ENCODE measurements at regions not wholly inside any gene's neighbourhood (a gene's known extent, or its start where the extent isn't known, plus 50 kb on each side); places are given as distances from the start of the nearest gene placed in this dataset.
"Not testable (repeated sequence)": the region's sequence is repeated elsewhere in the genome, so short reads cannot be mapped to it uniquely, and the experiment has no call there.

DNA sequence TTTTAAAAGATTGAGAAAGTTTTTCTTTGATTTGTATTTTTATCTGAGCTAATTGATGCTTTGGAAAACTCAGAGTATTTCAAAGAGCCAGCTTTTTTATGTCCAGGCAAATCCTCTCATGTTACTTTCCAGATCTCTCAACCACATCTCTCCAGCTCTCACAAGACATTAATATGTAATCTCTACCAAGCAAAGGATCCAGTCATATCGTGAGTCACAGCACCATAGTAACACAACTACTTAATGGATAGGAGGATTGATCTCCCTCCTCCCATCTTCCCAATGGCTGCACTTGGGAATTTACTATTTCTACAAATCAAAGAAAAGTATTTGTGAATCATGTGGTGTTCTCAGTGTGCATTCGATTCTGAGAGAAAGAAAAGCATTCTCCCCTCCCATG is 63.3 kb downstream of the POU4F1 start:
- Histone ChIP-seq H3K36me3 (ENCODE audit: insufficient read depth, low read length) (no peaks in the 10 kb centered on the region), H2AFZ (ENCODE audit: low read length, unreplicated experiment) (no peak overlapping the region), H3K27ac (ENCODE audit: low read depth, low read length) (no peak overlapping the region), H3K27me3 (ENCODE audit: insufficient read depth, low read length) (no peaks in the 10 kb centered on the region), H3K4me3 (ENCODE audit: low read depth, low read length) (no peak overlapping the region), H3K4me1 (ENCODE audit: control insufficient read depth, insufficient read depth, low read length, unreplicated experiment) (no peaks in the 10 kb centered on the region), H3K79me2 (ENCODE audit: control insufficient read depth, insufficient read depth, low read length, unreplicated experiment) (no peaks in the 10 kb centered on the region)

DNA sequence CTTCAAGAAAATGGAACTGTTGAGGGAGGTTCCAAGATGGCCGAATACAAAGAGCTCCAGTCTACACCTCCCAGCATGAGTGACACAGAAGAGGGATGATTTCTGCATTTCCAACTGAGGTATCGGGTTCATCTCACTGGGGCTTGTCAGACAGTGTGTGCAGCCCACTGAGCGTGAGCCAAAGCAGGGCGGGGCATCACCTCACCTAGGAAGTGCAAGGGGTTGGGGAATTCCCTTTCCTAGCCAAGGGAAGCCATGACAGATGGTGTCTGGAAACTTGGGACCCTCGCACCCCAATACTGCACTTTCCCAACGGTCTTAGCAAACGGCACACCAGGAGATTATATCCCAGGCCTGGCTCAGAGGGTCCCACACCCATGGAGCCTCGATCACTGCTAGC is 77.3 kb downstream of the POU4F1 start:
- H3K4me1 ChIP-seq (ENCODE audit: control insufficient read depth, insufficient read depth, low read length, unreplicated experiment); H3K79me2 ChIP-seq (ENCODE audit: control insufficient read depth, insufficient read depth, low read length, unreplicated experiment); H3K36me3 ChIP-seq (ENCODE audit: insufficient read depth, low read length); H2AFZ ChIP-seq (ENCODE audit: low read length, unreplicated experiment); H3K27ac ChIP-seq (ENCODE audit: low read depth, low read length); H3K27me3 ChIP-seq (ENCODE audit: insufficient read depth, low read length); H3K4me3 ChIP-seq (ENCODE audit: low read depth, low read length): not testable (repeated sequence)

DNA sequence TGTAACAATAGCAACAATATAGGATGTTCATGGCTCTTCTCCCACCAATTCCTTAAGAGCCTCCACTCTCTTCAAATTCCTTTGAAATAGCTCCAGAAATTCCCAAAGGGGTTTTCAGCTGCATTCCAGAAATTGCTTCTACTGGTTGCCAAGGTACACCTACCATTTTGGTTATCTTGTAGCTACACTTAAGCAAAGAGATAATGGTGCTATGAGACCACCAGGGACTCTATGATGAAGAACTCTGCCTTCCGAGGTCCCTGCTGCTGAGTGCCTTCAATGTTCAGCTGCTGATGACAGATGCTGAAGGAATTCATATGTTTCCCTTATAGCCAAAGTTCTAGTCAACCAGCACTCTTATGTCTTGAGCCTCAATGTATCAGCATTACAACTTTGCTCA is 78.4 kb downstream of the POU4F1 start:
- Histone ChIP-seq H3K79me2 (ENCODE audit: control insufficient read depth, insufficient read depth, low read length, unreplicated experiment) (no peaks in the 10 kb centered on the region), H3K27me3 (ENCODE audit: insufficient read depth, low read length) (no peaks in the 10 kb centered on the region), H3K27ac (ENCODE audit: low read depth, low read length) (no peak overlapping the region), H2AFZ (ENCODE audit: low read length, unreplicated experiment) (no peak overlapping the region), H3K4me3 (ENCODE audit: low read depth, low read length) (no peak overlapping the region), H3K4me1 (ENCODE audit: control insufficient read depth, insufficient read depth, low read length, unreplicated experiment) (no peaks in the 10 kb centered on the region), H3K36me3 (ENCODE audit: insufficient read depth, low read length) (no peaks in the 10 kb centered on the region)

DNA sequence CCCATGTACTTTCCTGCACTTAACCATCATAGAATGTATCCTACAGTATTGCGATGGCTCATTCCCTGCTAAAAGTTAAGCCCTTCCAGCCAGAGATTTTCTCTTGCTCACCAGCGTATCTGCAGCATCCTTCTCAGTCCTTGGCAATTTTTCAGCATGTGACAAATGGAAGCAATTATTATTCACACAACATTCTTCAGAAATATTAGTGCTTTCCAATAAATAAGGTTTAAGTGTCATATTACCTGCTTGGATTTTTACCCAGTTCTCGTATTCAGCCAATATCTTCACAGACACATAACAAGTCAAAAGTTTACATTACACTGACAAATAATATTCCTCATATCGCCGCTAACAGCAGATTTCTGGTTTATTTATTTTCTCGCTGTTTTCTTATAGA is 82.3 kb downstream of the POU4F1 start:
- no peaks in the 10 kb centered on the region for H3K79me2 ChIP-seq (ENCODE audit: control insufficient read depth, insufficient read depth, low read length, unreplicated experiment)
- H3K36me3 ChIP-seq (ENCODE audit: insufficient read depth, low read length), result no peaks in the 10 kb centered on the region
- H3K4me1 ChIP-seq (ENCODE audit: control insufficient read depth, insufficient read depth, low read length, unreplicated experiment), result no peaks in the 10 kb centered on the region
- H3K27ac ChIP-seq (ENCODE audit: low read depth, low read length), result no peak overlapping the region
- no peaks in the 10 kb centered on the region for H3K27me3 ChIP-seq (ENCODE audit: insufficient read depth, low read length)
- H3K4me3 ChIP-seq (ENCODE audit: low read depth, low read length), result no peak overlapping the region
- no peak overlapping the region for H2AFZ ChIP-seq (ENCODE audit: low read length, unreplicated experiment)

DNA sequence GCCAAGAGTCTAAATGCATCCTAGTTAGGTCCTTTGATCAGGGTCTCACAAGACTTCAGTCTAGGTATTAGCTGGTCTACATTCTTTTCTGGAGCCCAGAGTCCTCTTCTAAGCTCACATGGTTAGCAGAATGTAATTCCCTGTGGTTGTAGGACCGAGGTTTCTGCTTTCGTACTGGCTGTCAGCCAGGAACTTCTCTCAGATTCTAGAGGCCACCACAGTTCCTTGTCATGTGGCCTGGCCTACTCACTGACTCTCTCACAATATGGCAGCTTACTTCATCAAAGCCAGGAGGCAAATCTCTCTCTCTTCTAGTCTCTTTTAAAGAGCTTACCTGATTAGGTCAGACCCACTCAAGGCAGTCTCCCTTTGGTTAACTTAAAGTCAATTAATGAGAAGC is 82.9 kb downstream of the POU4F1 start:
- Histone ChIP-seq H3K4me3 (ENCODE audit: low read depth, low read length) (no peak overlapping the region), H3K27me3 (ENCODE audit: insufficient read depth, low read length) (no peaks in the 10 kb centered on the region)

DNA sequence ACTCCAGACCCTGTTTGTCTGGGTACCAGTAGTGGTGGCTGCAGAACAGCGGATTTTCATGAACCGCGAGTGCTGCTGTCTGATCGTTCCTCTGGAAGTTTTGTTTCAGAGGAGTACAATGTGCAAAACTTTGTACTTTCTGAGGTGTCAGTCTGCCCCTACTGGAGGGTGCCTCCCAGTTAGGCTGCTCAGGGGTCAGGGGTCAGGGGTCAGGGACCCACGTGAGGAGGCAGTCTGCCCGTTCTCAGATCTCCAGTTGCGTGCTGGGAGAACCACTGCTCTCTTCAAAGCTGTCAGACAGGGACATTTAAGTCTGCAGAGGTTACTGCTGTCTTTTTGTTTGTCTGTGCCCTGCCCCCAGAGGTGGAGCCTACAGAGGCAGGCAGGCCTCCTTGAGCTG is 84.9 kb downstream of the POU4F1 start:
- H3K27ac ChIP-seq (ENCODE audit: low read depth, low read length); H3K79me2 ChIP-seq (ENCODE audit: control insufficient read depth, insufficient read depth, low read length, unreplicated experiment); H3K36me3 ChIP-seq (ENCODE audit: insufficient read depth, low read length); H3K27me3 ChIP-seq (ENCODE audit: insufficient read depth, low read length); H3K4me3 ChIP-seq (ENCODE audit: low read depth, low read length); H3K4me1 ChIP-seq (ENCODE audit: control insufficient read depth, insufficient read depth, low read length, unreplicated experiment); H2AFZ ChIP-seq (ENCODE audit: low read length, unreplicated experiment): not testable (repeated sequence)

More for the DNA sequence above, 82.9 kb downstream of the POU4F1 start:
- H2AFZ ChIP-seq (ENCODE audit: low read length, unreplicated experiment), result no peak overlapping the region
- H3K27ac ChIP-seq (ENCODE audit: low read depth, low read length), result no peak overlapping the region
- no peaks in the 10 kb centered on the region for H3K36me3 ChIP-seq (ENCODE audit: insufficient read depth, low read length)
- no peaks in the 10 kb centered on the region for H3K4me1 ChIP-seq (ENCODE audit: control insufficient read depth, insufficient read depth, low read length, unreplicated experiment)
- H3K79me2 ChIP-seq (ENCODE audit: control insufficient read depth, insufficient read depth, low read length, unreplicated experiment), result no peaks in the 10 kb centered on the region

DNA sequence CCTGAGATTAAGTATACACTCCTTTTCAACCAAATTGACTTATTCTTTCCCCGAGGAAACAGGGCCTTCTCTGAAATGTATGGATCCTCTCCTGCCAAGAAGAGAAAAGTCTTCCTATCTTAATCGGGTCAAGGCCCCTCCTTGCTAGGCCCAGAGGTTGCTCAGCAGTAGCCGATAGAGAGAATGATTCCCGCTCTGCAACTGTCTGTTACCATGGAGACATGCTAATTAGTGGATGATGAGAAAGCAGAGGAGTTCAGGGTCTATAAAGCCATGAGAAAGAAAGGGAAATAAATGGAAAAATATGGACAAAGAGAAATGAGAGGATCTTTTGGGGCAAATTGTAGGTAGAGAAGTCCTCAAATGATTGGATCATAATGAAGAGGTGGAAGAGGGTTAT is 103.5 kb downstream of the POU4F1 start:
- Histone ChIP-seq H3K27me3 (ENCODE audit: insufficient read depth, low read length) (0 out of 2 replicates have a peak, but pooled peaks cover 3% of the 10 kb centered on the region), H3K4me1 (ENCODE audit: control insufficient read depth, insufficient read depth, low read length, unreplicated experiment) (no peaks in the 10 kb centered on the region), H3K36me3 (ENCODE audit: insufficient read depth, low read length) (no peaks in the 10 kb centered on the region), H3K79me2 (ENCODE audit: control insufficient read depth, insufficient read depth, low read length, unreplicated experiment) (no peaks in the 10 kb centered on the region), H3K4me3 (ENCODE audit: low read depth, low read length) (no peak overlapping the region), H2AFZ (ENCODE audit: low read length, unreplicated experiment) (no peak overlapping the region), H3K27ac (ENCODE audit: low read depth, low read length) (no peak overlapping the region)

DNA sequence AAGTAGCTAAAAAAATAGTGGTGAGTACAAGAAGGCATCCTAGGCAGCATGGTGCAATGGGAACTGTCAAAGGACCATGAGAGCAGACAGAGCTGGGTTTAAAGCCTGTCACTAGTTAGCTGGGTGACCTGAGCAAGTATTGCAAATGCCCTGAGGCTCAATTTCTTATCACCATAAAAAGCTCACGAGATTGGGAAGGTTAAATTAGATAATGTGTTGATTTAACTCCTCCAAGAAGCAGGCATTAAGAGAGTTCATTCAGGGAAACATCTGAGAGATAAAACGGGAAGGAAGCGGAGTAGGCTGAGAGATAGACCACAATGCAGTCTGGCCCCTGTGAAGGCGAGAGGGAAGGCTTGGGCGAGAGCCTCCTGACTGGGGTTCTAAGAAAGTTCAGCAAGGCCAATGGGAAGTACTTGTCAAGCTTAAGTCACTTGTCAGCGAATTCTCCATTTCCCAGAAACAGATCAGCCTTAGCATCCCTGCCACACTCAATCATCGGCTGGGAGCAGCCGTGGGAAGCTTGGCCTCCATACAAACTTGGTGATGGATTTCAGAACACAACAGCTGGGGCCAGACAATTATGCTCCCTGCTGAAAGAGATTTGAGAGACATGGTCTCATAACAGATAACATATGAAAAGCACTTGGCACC is 105.5 kb downstream of the POU4F1 start:
- 0 out of 2 replicates have a peak, but pooled peaks cover 3% of the 10 kb centered on the region for H3K27me3 ChIP-seq (ENCODE audit: insufficient read depth, low read length)
- no peaks in the 10 kb centered on the region for H3K36me3 ChIP-seq (ENCODE audit: insufficient read depth, low read length)
- no peaks in the 10 kb centered on the region for H3K79me2 ChIP-seq (ENCODE audit: control insufficient read depth, insufficient read depth, low read length, unreplicated experiment)
- H2AFZ ChIP-seq (ENCODE audit: low read length, unreplicated experiment), result no peak overlapping the region
- H3K4me1 ChIP-seq (ENCODE audit: control insufficient read depth, insufficient read depth, low read length, unreplicated experiment), result no peaks in the 10 kb centered on the region
- no peak overlapping the region for H3K4me3 ChIP-seq (ENCODE audit: low read depth, low read length)
- H3K27ac ChIP-seq (ENCODE audit: low read depth, low read length), result no peak overlapping the region

DNA sequence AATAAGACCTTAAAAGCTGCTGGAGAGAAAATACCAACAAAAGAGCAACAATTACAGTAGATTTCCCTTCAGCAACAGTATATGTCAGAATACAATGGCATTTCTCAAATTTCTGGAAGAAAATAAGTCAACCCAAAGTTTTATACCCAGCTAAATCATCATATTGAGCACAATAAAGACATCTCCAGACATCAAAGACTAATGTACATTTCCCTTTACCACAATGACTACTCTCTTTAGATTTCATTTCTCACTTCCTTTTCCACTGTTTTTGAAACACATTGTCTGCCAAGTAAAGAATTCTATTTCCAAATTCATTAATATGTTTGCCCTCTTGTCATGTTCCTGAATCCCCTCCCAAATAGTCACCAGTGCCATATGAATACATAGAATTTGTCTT is 111.4 kb downstream of the POU4F1 start:
- Histone ChIP-seq H2AFZ (ENCODE audit: low read length, unreplicated experiment) (no peak overlapping the region), H3K36me3 (ENCODE audit: insufficient read depth, low read length) (no peaks in the 10 kb centered on the region), H3K27ac (ENCODE audit: low read depth, low read length) (no peak overlapping the region), H3K79me2 (ENCODE audit: control insufficient read depth, insufficient read depth, low read length, unreplicated experiment) (no peaks in the 10 kb centered on the region), H3K4me1 (ENCODE audit: control insufficient read depth, insufficient read depth, low read length, unreplicated experiment) (no peaks in the 10 kb centered on the region), H3K4me3 (ENCODE audit: low read depth, low read length) (no peak overlapping the region), H3K27me3 (ENCODE audit: insufficient read depth, low read length) (no peaks in the 10 kb centered on the region)

DNA sequence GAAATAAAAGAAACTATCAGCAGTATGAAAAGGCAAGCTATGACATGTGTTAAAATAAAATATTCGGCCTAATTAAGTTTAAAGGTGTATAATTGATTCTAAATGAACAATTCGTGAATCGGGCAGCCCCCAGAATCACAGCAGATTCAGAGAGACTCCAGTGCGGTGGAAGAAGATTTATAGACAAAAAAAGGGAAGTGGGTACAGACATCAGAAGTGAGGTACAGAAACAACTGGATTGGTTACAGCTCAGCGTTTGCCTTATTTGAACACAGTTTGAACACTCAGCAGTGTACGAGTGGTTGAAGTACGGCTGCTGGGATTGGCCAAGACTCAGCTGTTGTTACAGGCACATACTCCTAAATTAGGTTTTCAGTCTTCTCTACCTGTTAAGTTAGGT is 113.1 kb downstream of the POU4F1 start:
- not testable (repeated sequence) for H3K4me1 ChIP-seq (ENCODE audit: control insufficient read depth, insufficient read depth, low read length, unreplicated experiment); H2AFZ ChIP-seq (ENCODE audit: low read length, unreplicated experiment); H3K27me3 ChIP-seq (ENCODE audit: insufficient read depth, low read length); H3K36me3 ChIP-seq (ENCODE audit: insufficient read depth, low read length); H3K4me3 ChIP-seq (ENCODE audit: low read depth, low read length); H3K27ac ChIP-seq (ENCODE audit: low read depth, low read length); H3K79me2 ChIP-seq (ENCODE audit: control insufficient read depth, insufficient read depth, low read length, unreplicated experiment)

DNA sequence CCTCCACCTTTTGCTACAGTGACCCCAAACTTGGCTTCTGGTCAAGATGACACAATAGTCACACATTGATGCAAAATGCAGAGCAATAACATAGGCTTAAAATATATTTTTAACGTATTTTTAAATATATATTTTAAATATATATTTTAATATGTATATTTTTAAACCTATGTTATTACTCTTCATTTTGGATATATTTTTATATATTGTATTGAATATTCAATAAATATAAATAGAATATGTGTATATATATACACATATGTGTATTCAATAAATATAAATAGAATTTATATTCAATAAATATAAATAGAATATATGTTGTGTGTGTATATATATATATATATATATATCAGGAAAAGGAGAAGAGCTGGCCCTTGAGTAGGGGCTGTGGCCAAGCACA is 115.6 kb downstream of the POU4F1 start:
- no peak overlapping the region for H3K27ac ChIP-seq (ENCODE audit: low read depth, low read length)
- no peaks in the 10 kb centered on the region for H3K4me1 ChIP-seq (ENCODE audit: control insufficient read depth, insufficient read depth, low read length, unreplicated experiment)
- no peak overlapping the region for H3K4me3 ChIP-seq (ENCODE audit: low read depth, low read length)
- no peak overlapping the region for H2AFZ ChIP-seq (ENCODE audit: low read length, unreplicated experiment)
- H3K27me3 ChIP-seq (ENCODE audit: insufficient read depth, low read length), result no peaks in the 10 kb centered on the region
- H3K79me2 ChIP-seq (ENCODE audit: control insufficient read depth, insufficient read depth, low read length, unreplicated experiment), result no peaks in the 10 kb centered on the region
- no peaks in the 10 kb centered on the region for H3K36me3 ChIP-seq (ENCODE audit: insufficient read depth, low read length)
